ENCODE measurements at regions not wholly inside any gene's neighbourhood (a gene's known extent, or its start where the extent isn't known, plus 50 kb on each side); places are given as distances from the start of the nearest gene placed in this dataset.

GRCh38 chr1:233547726-233548125 is 66.2 kb upstream of the KCNK1 start:
- TF ChIP-seq EHMT2 (IDR thresholded peaks at IDR 0.05): no peak
- no peak for TF ChIP-seq TEAD4 (IDR thresholded peaks at IDR 0.05; ENCODE audit: low read length)
- TF ChIP-seq TEAD4 (CRISPR knock-in tag; IDR thresholded peaks at IDR 0.05; ENCODE audit: borderline replicate concordance): no peak
- TF ChIP-seq YBX1 (IDR thresholded peaks at IDR 0.05): no peak
- no peak for TF ChIP-seq SETDB1 (IDR thresholded peaks at IDR 0.05; ENCODE audit: low read length)
- no peak for TF ChIP-seq REST (IDR thresholded peaks at IDR 0.05; ENCODE audit: borderline replicate concordance)
- no peak for TF ChIP-seq REST (CRISPR knock-in tag; IDR thresholded peaks at IDR 0.05; ENCODE audit: low read depth)
- TF ChIP-seq ZBTB1 (CRISPR knock-in tag; IDR thresholded peaks at IDR 0.05; ENCODE audit: borderline replicate concordance, low read depth): no peak
- no peak for TF ChIP-seq ELK1 (CRISPR knock-in tag; IDR thresholded peaks at IDR 0.05)
- no peak for TF ChIP-seq RAD21 (CRISPR knock-in tag; conservative IDR thresholded peaks at IDR 0.05 in 1 of 2, IDR thresholded peaks at IDR 0.05 in 1 of 2)
